ENCODE measurements at regions not wholly inside any gene's neighbourhood (a gene's known extent, or its start where the extent isn't known, plus 50 kb on each side); places are given as distances from the start of the nearest gene placed in this dataset.
"Not testable (repeated sequence)": the region's sequence is repeated elsewhere in the genome, so short reads cannot be mapped to it uniquely, and the experiment has no call there.

DNA sequence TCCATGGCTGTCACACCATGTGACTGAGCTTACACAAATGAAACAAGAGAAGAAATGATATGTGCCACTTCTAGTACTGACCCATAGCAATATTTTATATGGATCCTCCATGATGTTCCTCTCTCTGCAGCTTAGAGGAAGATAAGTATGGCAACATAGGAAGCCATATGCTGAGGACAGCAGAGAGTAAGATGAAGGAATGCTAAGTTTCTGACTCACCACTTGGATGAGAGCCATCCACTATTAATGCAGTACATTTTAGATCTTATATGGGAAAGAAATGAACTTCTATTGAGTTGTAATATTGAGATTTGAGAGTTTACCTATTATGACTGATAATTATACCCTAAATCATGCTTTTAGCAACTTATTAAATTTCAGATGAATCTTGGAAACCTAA, 386.9 kb upstream of the MAOA start:
- no peak for DNase-seq (ENCODE audit: low read depth)
- TF ChIP-seq, protein P1, sequence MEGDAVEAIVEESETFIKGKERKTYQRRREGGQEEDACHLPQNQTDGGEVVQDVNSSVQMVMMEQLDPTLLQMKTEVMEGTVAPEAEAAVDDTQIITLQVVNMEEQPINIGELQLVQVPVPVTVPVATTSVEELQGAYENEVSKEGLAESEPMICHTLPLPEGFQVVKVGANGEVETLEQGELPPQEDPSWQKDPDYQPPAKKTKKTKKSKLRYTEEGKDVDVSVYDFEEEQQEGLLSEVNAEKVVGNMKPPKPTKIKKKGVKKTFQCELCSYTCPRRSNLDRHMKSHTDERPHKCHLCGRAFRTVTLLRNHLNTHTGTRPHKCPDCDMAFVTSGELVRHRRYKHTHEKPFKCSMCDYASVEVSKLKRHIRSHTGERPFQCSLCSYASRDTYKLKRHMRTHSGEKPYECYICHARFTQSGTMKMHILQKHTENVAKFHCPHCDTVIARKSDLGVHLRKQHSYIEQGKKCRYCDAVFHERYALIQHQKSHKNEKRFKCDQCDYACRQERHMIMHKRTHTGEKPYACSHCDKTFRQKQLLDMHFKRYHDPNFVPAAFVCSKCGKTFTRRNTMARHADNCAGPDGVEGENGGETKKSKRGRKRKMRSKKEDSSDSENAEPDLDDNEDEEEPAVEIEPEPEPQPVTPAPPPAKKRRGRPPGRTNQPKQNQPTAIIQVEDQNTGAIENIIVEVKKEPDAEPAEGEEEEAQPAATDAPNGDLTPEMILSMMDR (conservative IDR thresholded peaks at IDR 0.05; ENCODE audit: low read depth, low read length), result no peak
- no peak overlapping the region for H3K4me3 ChIP-seq (ENCODE audit: low read depth, low read length)

DNA sequence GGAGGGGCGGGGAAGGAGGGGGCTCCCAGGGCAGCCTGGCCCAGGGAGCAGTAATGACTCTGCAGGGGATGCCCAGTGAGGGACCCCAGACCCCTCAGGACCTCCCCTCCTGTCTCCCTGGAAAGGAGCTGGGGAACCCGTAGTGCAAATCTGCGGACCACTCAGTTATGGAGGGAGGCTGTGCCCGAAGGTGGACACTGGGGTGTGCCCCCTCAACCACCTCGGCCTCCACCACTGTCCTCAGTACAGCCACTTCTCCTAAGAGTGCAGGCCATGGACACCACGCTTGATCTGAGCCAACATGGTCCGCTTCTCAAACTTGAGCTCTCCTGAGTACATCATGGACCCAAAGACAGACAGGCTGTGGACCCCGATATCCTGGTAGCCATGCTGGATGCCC, 378.2 kb upstream of the MAOA start:
- no peak for DNase-seq (ENCODE audit: low read depth)
- TF ChIP-seq, protein P1 (conservative IDR thresholded peaks at IDR 0.05; ENCODE audit: low read depth, low read length), result no peak
- H3K4me3 ChIP-seq (ENCODE audit: low read depth, low read length), result no peak overlapping the region

DNA sequence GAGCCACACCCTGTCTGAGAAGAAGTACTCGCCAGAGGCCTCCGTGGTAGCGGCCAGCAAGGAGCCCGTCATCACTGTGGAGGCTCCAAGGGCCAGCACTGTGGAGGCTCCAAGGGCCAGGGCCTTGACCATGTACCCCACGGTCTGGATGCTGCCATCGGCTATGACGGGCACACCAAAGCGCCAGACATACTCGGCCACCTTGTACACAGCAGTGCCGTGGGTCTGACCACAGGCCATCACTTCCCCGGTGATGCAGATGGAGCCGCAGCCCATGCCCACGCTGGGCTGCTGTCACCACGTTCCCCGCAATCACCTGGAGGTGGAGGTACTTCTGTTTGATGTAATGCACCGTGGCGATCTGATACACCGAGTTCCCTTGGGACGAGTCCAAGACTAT, 377.7 kb upstream of the MAOA start:
- TF ChIP-seq, protein P1 (conservative IDR thresholded peaks at IDR 0.05; ENCODE audit: low read depth, low read length), result no peak
- DNase-seq (ENCODE audit: low read depth), result no peak
- no peak overlapping the region for H3K4me3 ChIP-seq (ENCODE audit: low read depth, low read length)

DNA sequence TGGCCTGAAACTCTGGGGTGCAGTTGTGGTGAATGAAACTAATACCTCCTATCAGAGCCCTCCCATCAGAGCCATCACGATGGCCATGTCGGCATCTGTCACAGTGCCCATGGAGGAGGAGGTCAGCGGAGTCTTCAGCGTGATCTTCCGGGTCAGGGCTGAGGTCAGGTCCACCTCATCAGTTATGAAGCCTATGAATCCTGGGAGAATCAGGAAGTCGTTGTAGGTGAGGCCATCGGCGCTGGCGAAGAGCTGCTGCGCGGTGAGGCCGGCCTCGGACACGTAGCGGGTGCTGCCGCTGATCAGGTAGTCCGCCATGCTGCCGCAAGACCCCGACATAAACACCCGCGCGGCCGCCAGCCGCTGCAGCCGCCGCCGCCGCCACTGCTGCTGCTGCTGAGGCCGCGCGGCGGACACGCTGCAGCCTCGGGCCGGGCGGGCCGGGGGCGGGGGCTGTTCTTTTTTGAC, 376.7 kb upstream of the MAOA start:
- TF ChIP-seq, protein P1 (conservative IDR thresholded peaks at IDR 0.05; ENCODE audit: low read depth, low read length), result no peak
- no peak overlapping the region for H3K4me3 ChIP-seq (ENCODE audit: low read depth, low read length)
- DNase-seq (ENCODE audit: low read depth), result no peak

DNA sequence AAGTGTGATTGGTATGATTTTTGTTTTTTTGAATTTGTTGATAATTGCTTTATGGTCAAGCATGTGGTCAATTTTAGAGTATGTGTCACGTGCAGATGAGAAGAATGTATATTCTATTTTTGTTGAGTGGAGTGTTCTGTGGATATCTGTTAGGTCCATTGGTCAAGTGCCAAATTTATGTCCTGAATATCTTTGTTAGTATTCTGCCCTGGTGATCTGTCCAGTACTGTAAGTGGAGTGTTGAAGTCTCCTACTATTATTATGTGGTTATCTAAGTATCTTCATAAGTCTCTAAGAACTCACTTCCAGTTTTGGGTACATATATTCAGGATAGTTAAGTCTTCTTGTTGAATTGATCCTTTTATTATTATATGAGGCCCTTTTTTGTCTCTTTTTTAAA, 372.9 kb upstream of the MAOA start:
- TF ChIP-seq, protein P1 (conservative IDR thresholded peaks at IDR 0.05; ENCODE audit: low read depth, low read length), result no peak
- H3K4me3 ChIP-seq (ENCODE audit: low read depth, low read length), result no peak overlapping the region
- DNase-seq (ENCODE audit: low read depth), result no peak

DNA sequence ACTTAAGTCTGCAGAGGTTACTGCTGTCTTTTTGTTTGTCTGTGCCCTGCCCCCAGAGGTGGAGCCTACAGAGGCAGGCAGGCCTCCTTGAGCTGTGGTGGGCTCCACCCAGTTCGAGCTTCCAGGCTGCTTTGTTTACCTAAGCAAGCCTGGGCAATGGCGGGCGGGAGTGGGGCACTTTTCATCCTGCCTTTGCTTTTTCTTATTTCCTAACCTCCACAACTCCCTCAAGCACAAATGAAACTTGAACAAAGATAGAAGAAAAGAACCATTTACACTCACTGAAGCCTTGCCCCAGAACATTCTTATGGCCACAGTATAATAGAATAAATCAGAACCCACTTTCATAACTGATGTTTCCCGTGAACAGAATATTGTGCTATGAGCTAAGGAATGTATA, 344.5 kb upstream of the MAOA start:
- H3K4me3 ChIP-seq (ENCODE audit: low read depth, low read length); DNase-seq (ENCODE audit: low read depth): not testable (repeated sequence)

DNA sequence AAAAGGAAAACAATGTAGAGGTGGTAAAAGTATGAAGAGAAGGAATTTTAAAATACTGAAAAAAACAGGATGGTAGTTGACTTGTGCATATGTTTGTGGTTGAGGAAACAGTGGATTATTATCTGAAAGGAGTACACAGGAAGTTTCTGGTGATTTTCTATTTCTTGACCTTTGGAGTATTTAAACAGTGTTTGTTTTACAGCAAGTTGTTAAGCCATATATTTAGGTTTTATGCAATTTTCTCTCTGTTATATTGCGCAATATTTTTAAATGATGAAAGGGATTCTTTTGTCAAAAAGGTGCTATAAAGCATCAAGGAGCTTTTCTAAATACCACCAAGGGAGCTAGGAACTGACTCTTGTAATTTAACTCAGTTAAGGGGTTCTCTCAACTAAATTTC, 343.1 kb upstream of the MAOA start:
- DNase-seq (ENCODE audit: low read depth), result no peak
- H3K4me3 ChIP-seq (ENCODE audit: low read depth, low read length), result no peak overlapping the region
- TF ChIP-seq, protein P1 (conservative IDR thresholded peaks at IDR 0.05; ENCODE audit: low read depth, low read length), result no peak

DNA sequence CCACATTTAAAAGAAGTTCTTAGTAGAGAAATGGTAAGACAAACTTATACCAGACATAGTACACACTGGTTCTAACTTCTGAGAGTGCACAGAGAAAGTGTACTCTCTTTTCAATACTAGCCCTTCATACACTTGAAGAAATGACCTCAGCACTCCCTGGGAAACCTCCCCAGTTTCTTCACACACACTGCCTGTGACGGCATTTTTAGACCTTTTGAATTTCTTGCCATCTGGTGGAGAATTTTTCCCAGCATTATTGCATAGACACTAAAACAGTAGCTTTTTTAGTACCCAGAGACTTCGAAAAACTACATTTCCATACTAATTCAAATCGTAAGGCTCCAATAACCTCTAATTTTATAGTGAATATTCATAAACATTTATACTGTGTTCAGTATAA, 341.6 kb upstream of the MAOA start:
- no peak for DNase-seq (ENCODE audit: low read depth)
- H3K4me3 ChIP-seq (ENCODE audit: low read depth, low read length), result no peak overlapping the region
- TF ChIP-seq, protein P1 (conservative IDR thresholded peaks at IDR 0.05; ENCODE audit: low read depth, low read length), result no peak

Data from epithelial cell of proximal tubule (primary cell).